Keratinocyte (primary cell): ENCODE measurements at regions not wholly inside any gene's neighbourhood (a gene's known extent, or its start where the extent isn't known, plus 50 kb on each side); places are given as distances from the start of the nearest gene placed in this dataset.

Experiments used
- DNase-seq: peaks from one replicate; pipeline ENCODE4 v3.0.0-alpha.2; 2011; ENCODE audit warnings: low read depth, missing footprints, low spot score
- FAIRE-seq: peaks from 2 replicates; lab custom pipeline; 2011; peaks lifted over from hg19 to GRCh38; lab: Jason Lieb, UNC
- H2AFZ ChIP-seq: 2 replicates; pipeline ENCODE4 v1.6.0; 2012; ENCODE audit warnings: low read length, control low read depth, inconsistent platforms; ENCODE audit not compliant: control insufficient read depth
- H3K27ac ChIP-seq: 2 replicates; pipeline ENCODE4 v1.5.1; 2011; ENCODE audit warnings: low read length; ENCODE audit not compliant: control insufficient read depth, insufficient read depth
- H3K27me3 ChIP-seq: 3 replicates; pipeline ENCODE4 v1.6.0; 2011; ENCODE audit warnings: low read length; ENCODE audit not compliant: control insufficient read depth, insufficient read depth; ENCODE audit errors: extremely low read depth
- H3K36me3 ChIP-seq, 2 experiments: 2 replicates in 1 of 2; 3 replicates in 1 of 2; pipeline ENCODE4 v1.5.1; 2011; ENCODE audit warnings: low read length in 2 of 2, mild to moderate bottlenecking in 1 of 2; ENCODE audit not compliant: control insufficient read depth in 2 of 2, insufficient read depth in 2 of 2; ENCODE audit errors: extremely low read depth in 1 of 2
- H3K4me1 ChIP-seq: 3 replicates; pipeline ENCODE4 v1.5.1; 2011; ENCODE audit warnings: low read length; ENCODE audit not compliant: control insufficient read depth, insufficient read depth; ENCODE audit errors: extremely low read depth
- H3K4me2 ChIP-seq: 3 replicates; pipeline ENCODE4 v1.6.0; 2011; ENCODE audit warnings: low read depth, low read length; ENCODE audit not compliant: control insufficient read depth, insufficient read depth; ENCODE audit errors: extremely low read depth
- H3K4me3 ChIP-seq, 3 experiments: fragments of 200-600 bp in 1 of 3; sonication (generic) in 1 of 3; 2 replicates in 2 of 3; 3 replicates in 1 of 3; pipeline ENCODE4 v1.5.1; 2011 to 2016; ENCODE audit warnings: low read length in 3 of 3, mild to moderate bottlenecking in 3 of 3, control low read depth in 2 of 3, inconsistent platforms in 1 of 3, low read depth in 1 of 3, mixed read lengths in 1 of 3, mixed run types in 1 of 3, moderate library complexity in 1 of 3; ENCODE audit not compliant: control insufficient read depth in 2 of 3, insufficient read depth in 2 of 3; ENCODE audit errors: extremely low read depth in 1 of 3
- H3K79me2 ChIP-seq: 2 replicates; pipeline ENCODE4 v1.6.0; 2012; ENCODE audit warnings: low read length; ENCODE audit not compliant: control insufficient read depth, insufficient read depth
- H3K9ac ChIP-seq: 3 replicates; pipeline ENCODE4 v1.6.0; 2011; ENCODE audit warnings: low read length; ENCODE audit not compliant: control insufficient read depth, insufficient read depth; ENCODE audit errors: extremely low read depth
- H3K9me1 ChIP-seq: 3 replicates; pipeline ENCODE4 v1.6.0; 2011; ENCODE audit warnings: low read length; ENCODE audit not compliant: control insufficient read depth, insufficient read depth; ENCODE audit errors: extremely low read depth
- H3K9me3 ChIP-seq: 2 replicates; pipeline ENCODE4 v1.5.1; 2012; ENCODE audit warnings: low read depth, low read length; ENCODE audit not compliant: control insufficient read depth
- H4K20me1 ChIP-seq: 3 replicates; pipeline ENCODE4 v1.6.0; 2011; ENCODE audit warnings: low read length; ENCODE audit not compliant: control insufficient read depth, insufficient read depth; ENCODE audit errors: extremely low read depth
- EZH2 ChIP-seq: IDR thresholded peaks from one replicate; pipeline ENCODE4 v1.6.1; 2012; ENCODE audit warnings: inconsistent platforms, mild to moderate bottlenecking, low read length, moderate library complexity
- dilution Hi-C: fragments of 300-500 bp; cut with MboI; formaldehyde crosslinking; loops from one replicate; pipeline ENCODE4 v1.7.0; 2020; ENCODE audit warnings: low sequenced_read_pairs; ENCODE audit not compliant: extremely low pct_ligation_motif_present
- TF ChIP-seq, protein P1 (sequence below), 3 experiments: IDR thresholded peaks in 1 of 3; conservative IDR thresholded peaks in 1 of 3; optimal IDR thresholded peaks in 1 of 3; 2 replicates in 2 of 3; 3 replicates in 1 of 3; pipeline versions ENCODE3 to v1.5.1; 2011; ENCODE audit warnings: low read length in 3 of 3, mild to moderate bottlenecking in 3 of 3, moderate library complexity in 2 of 3, control low read depth in 1 of 3, inconsistent platforms in 1 of 3; ENCODE audit not compliant: insufficient read depth in 2 of 3; ENCODE audit errors: extremely low read depth in 1 of 3

DNA sequence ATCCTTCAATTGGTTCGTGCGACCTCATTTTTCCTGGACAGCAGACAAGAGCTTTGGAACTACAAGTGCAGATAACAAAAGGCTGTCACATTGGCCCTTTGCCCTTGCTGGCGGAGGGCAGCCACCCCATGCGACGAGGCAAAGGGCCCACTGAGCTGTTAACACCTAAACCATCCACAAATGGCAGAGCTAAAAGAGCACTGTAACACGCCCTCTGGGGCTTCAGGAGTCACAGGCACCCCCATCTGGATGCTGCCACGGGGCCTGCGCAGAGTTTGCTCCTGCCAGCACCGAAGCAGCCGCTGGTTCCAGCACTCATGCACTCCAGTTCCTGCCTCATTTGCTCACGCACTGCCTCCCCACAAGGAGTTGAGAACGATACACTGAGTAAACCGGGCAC lies 524.9 kb downstream of the ZNF385D start:
- Histone ChIP-seq H3K27ac (no peak overlapping the region), H4K20me1 (no peaks in the 10 kb centered on the region), H2AFZ (no peak overlapping the region), H3K36me3 (no peaks in the 10 kb centered on the region), H3K27me3 (no peaks in the 10 kb centered on the region), H3K4me3 (no peak overlapping the region), H3K9ac (no peak overlapping the region), H3K4me1 (no peaks in the 10 kb centered on the region), H3K79me2 (no peaks in the 10 kb centered on the region), H3K9me3 (peaks cover 2% of the 10 kb centered on the region), H3K4me2 (no peak overlapping the region), H3K9me1 (no peaks in the 10 kb centered on the region)
- DNase-seq = no peak
- dilution Hi-C loops = no loop called here
- no peak for FAIRE-seq
- TF ChIP-seq, protein P1, sequence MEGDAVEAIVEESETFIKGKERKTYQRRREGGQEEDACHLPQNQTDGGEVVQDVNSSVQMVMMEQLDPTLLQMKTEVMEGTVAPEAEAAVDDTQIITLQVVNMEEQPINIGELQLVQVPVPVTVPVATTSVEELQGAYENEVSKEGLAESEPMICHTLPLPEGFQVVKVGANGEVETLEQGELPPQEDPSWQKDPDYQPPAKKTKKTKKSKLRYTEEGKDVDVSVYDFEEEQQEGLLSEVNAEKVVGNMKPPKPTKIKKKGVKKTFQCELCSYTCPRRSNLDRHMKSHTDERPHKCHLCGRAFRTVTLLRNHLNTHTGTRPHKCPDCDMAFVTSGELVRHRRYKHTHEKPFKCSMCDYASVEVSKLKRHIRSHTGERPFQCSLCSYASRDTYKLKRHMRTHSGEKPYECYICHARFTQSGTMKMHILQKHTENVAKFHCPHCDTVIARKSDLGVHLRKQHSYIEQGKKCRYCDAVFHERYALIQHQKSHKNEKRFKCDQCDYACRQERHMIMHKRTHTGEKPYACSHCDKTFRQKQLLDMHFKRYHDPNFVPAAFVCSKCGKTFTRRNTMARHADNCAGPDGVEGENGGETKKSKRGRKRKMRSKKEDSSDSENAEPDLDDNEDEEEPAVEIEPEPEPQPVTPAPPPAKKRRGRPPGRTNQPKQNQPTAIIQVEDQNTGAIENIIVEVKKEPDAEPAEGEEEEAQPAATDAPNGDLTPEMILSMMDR (optimal IDR thresholded peaks at IDR 0.05 in 1 of 3, IDR thresholded peaks at IDR 0.05 in 1 of 3, conservative IDR thresholded peaks at IDR 0.05 in 1 of 3; ENCODE audit: extremely low read depth in 1 of 3, insufficient read depth in 2 of 3, low read length in 3 of 3) = no peak
- no peak for TF ChIP-seq EZH2

- no peak overlapping the region for H3K4me3 ChIP-seq
- no peaks in the 10 kb centered on the region for H3K9me1 ChIP-seq
- H3K79me2 ChIP-seq = no peaks in the 10 kb centered on the region
- H3K9me3 ChIP-seq = peaks cover under 1% of the 10 kb centered on the region
- no peaks in the 10 kb centered on the region for H3K4me1 ChIP-seq
- no peak for TF ChIP-seq EZH2
- TF ChIP-seq, protein P1 (optimal IDR thresholded peaks at IDR 0.05 in 1 of 3, IDR thresholded peaks at IDR 0.05 in 1 of 3, conservative IDR thresholded peaks at IDR 0.05 in 1 of 3; ENCODE audit: extremely low read depth in 1 of 3, insufficient read depth in 2 of 3, low read length in 3 of 3) = no peak
- H3K4me2 ChIP-seq = no peak overlapping the region
- no peak overlapping the region for H3K27ac ChIP-seq
- FAIRE-seq = no peak
- no peak overlapping the region for H3K9ac ChIP-seq
- DNase-seq = no peak
- dilution Hi-C loops = no loop called here
- H4K20me1 ChIP-seq = no peaks in the 10 kb centered on the region
- no peaks in the 10 kb centered on the region for H3K27me3 ChIP-seq
- H2AFZ ChIP-seq = no peak overlapping the region
- no peaks in the 10 kb centered on the region for H3K36me3 ChIP-seq
Observed at GRCh38 chr3:21220944-21221343, 530.1 kb downstream of the ZNF385D start.
